NT2/D1 (cell line): ENCODE measurements at regions not wholly inside any gene's neighbourhood (a gene's known extent, or its start where the extent isn't known, plus 50 kb on each side); places are given as distances from the start of the nearest gene placed in this dataset.

Source experiments
- SUZ12 ChIP-seq: IDR thresholded peaks from 2 replicates; pipeline ENCODE4 v1.6.1; 2011; ENCODE audit not compliant: insufficient read length, insufficient read depth; ENCODE audit errors: extremely low read depth
- YY1 ChIP-seq: IDR thresholded peaks from 2 replicates; pipeline ENCODE4 v1.6.1; 2011; ENCODE audit not compliant: insufficient read length, insufficient read depth
- ZNF274 ChIP-seq: IDR thresholded peaks from 2 replicates; pipeline ENCODE4 v1.6.1; 2011; ENCODE audit warnings: mild to moderate bottlenecking, low read depth, low read length

- TF ChIP-seq SUZ12 (no peak), YY1 (no peak), ZNF274 (no peak)
Measured at GRCh38 chr5:174981416-174981815, 257.0 kb downstream of the MSX2 start.
